HG03439 (cell line): ENCODE measurements at regions not wholly inside any gene's neighbourhood (a gene's known extent, or its start where the extent isn't known, plus 50 kb on each side); places are given as distances from the start of the nearest gene placed in this dataset.
"Not testable (repeated sequence)": the region's sequence is repeated elsewhere in the genome, so short reads cannot be mapped to it uniquely, and the experiment has no call there.

Experiments used
- ATAC-seq: cut with Tn5 transposase; IDR thresholded peaks from one replicate; pipeline ENCODE4 v1.9.1; 2021; ENCODE audit warnings: mild to moderate bottlenecking, moderate library complexity; ENCODE audit not compliant: unreplicated experiment

- no peak for ATAC-seq
Measured at GRCh38 chr13:76630629-76631230, 255.5 kb downstream of the KCTD12 start.

GRCh38 chr13:76622315-76623040, 263.7 kb downstream of the KCTD12 start:
- no peak for ATAC-seq

- no peak for ATAC-seq
Measured at GRCh38 chr13:76621705-76622104, 264.5 kb downstream of the KCTD12 start.

- ATAC-seq, result no peak
Measured at GRCh38 chr13:76620036-76620435, 266.2 kb downstream of the KCTD12 start.

- ATAC-seq, result no peak
Measured at GRCh38 chr13:76619631-76620030, 266.6 kb downstream of the KCTD12 start.

GRCh38 chr13:76610819-76611415, 275.3 kb downstream of the KCTD12 start:
- ATAC-seq, result no peak

GRCh38 chr13:76609643-76610042, 276.6 kb downstream of the KCTD12 start:
- no peak for ATAC-seq

GRCh38 chr13:76607866-76608265, 278.3 kb downstream of the KCTD12 start:
- ATAC-seq, result no peak

GRCh38 chr13:76600081-76600480, 286.1 kb downstream of the KCTD12 start:
- no peak for ATAC-seq

GRCh38 chr13:76597868-76598267, 288.3 kb downstream of the KCTD12 start:
- ATAC-seq, result no peak

GRCh38 chr13:76596216-76596615, 290.0 kb downstream of the KCTD12 start:
- no peak for ATAC-seq

GRCh38 chr13:76594435-76594834, 291.8 kb downstream of the KCTD12 start:
- ATAC-seq, result no peak

- no peak for ATAC-seq
Measured at GRCh38 chr13:76586842-76587241, 299.4 kb downstream of the KCTD12 start.

GRCh38 chr13:76579701-76580100, 306.5 kb downstream of the KCTD12 start:
- ATAC-seq, result no peak

- not testable (repeated sequence) for ATAC-seq
Measured at GRCh38 chr13:76575634-76576033, 310.6 kb downstream of the KCTD12 start.

- no peak for ATAC-seq
Measured at GRCh38 chr13:76570510-76570971, 315.7 kb downstream of the KCTD12 start.

GRCh38 chr13:76556627-76557026, 329.6 kb downstream of the KCTD12 start:
- no peak for ATAC-seq

- ATAC-seq, result no peak
Measured at GRCh38 chr13:76552807-76553206, 333.4 kb downstream of the KCTD12 start.

GRCh38 chr13:76552041-76552772, 334.0 kb downstream of the KCTD12 start:
- ATAC-seq, result no peak

GRCh38 chr13:76542176-76542575, 344.0 kb downstream of the KCTD12 start:
- ATAC-seq, result no peak

GRCh38 chr13:76538004-76538403, 348.2 kb downstream of the KCTD12 start:
- ATAC-seq, result no peak
